Esophagus squamous epithelium (tissue), 5 donors: ENCODE measurements at regions not wholly inside any gene's neighbourhood (a gene's known extent, or its start where the extent isn't known, plus 50 kb on each side); places are given as distances from the start of the nearest gene placed in this dataset.

ENCODE experiments used
- DNase-seq: peaks from one replicate; lab custom pipeline; 2025; lab: John Stamatoyannopoulos, UW
- H3K27ac ChIP-seq, 4 donors: fragments of 200-600 bp; sonication (generic); one replicate each; pipeline ENCODE4 v1.5.1; 2016 to 2019; ENCODE audit warnings: mild to moderate bottlenecking in 1 of 4
- H3K27me3 ChIP-seq, 4 donors: fragments of 200-600 bp; sonication (generic); 1 replicate in 3 of 4; 2 replicates in 1 of 4; pipeline versions ENCODE4 v1.5.1 to v1.6.0; 2017 to 2021; ENCODE audit warnings: antibody characterized with exemption in 1 of 4
- H3K36me3 ChIP-seq, 3 donors: fragments of 200-600 bp; sonication (generic); one replicate each; pipeline ENCODE4 v1.5.1; 2016 to 2019
- H3K4me1 ChIP-seq, 3 donors: fragments of 200-600 bp; sonication (generic); one replicate each; pipeline ENCODE4 v1.5.1; 2017 to 2019
- H3K4me3 ChIP-seq, 4 donors: fragments of 200-600 bp; sonication (generic); 1 replicate in 3 of 4; 2 replicates in 1 of 4; pipeline ENCODE4 v1.5.1; 2016 to 2019; ENCODE audit warnings: mild to moderate bottlenecking in 2 of 4, moderate library complexity in 1 of 4
- H3K9me3 ChIP-seq, 3 donors: fragments of 200-600 bp; sonication (generic); one replicate each; pipeline ENCODE4 v1.5.1; 2016 to 2019
- CTCF ChIP-seq, 6 experiments: fragments of 450-650 bp in 4 of 6; fragments of 200-600 bp in 2 of 6; sonication (generic) in 2 of 6; IDR thresholded peaks; one replicate each; pipeline ENCODE4 v1.5.1; 2016 to 2019; ENCODE audit warnings: antibody characterized with exemption in 6 of 6, mild to moderate bottlenecking in 4 of 6, moderate library complexity in 4 of 6
- POLR2A ChIP-seq, 4 donors: fragments of 450-650 bp; IDR thresholded peaks; one replicate each; pipeline ENCODE4 v1.6.1; 2017; ENCODE audit warnings: antibody characterized with exemption in 4 of 4, mild to moderate bottlenecking in 4 of 4, moderate library complexity in 3 of 4
- WGBS, 2 donors: methylation state at CpG; one replicate each; pipeline ENCODE4 v1.1.5; 2018; 5-methylcytosine and 5-hydroxymethylcytosine counted together
- intact Hi-C: fragments of 100-400 bp; cut with DNase I; formaldehyde crosslinking; loops from one replicate; pipeline ENCODE4 v1.15.0; 2022
- donor health status: DM: yes; HTN: yes; CAD: no.

GRCh38 chr3:72487946-72488737 is 360.1 kb downstream of the SHQ1 start:
- H3K36me3 ChIP-seq = no peaks in the 10 kb centered on the region
- H3K9me3 ChIP-seq = no peaks in the 10 kb centered on the region
- peaks cover 0 to 37% (median 17%) of the 10 kb centered on the region in 3 donors for H3K4me1 ChIP-seq
- peak overlapping the region in 2 of 4 donors; percentile 12 to 40 for H3K27ac ChIP-seq
- no peak overlapping the region for H3K4me3 ChIP-seq
- no peaks in the 10 kb centered on the region for H3K27me3 ChIP-seq
- WGBS, 2 donors = 82 to 88% methylated on average over 9 of the region's 9 CpGs
- DNase-seq = no peak
- intact Hi-C loops = no loop called here
- TF ChIP-seq CTCF (IDR thresholded peaks at IDR 0.05) (no peak), POLR2A (IDR thresholded peaks at IDR 0.05) (no peak)

DNA sequence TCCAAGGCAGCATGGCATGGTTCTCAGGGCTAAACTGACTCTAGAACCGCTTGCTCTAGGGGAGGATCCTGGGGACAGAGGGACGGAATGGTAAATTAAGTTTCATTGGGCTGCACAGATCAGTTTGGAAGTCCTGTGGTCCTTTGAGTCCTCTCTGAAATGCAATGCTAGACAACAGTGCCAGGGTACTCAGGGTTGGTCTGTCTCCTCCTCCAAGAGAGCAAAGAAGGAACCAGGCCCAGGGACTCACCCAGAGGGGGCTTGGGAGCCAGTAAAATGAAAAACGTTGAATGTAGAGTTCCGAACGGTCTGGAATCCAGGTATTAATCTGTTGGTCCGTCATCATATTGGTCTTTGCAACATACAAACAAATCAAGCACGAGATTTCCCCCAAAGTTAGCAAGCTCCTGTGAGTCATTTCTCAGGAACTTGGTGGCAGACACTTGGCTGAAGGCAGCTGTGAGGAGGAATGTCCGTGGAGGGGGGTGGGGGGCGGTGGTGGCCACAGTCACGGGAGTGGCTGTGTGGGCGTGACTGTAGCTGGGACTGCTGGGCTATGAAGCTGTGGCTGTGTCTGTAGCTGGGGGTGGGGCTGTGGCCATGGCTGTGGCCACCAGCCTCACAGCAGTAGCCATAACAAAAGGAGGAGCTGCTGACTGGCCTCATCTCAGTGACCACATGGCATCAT is 361.0 kb downstream of the SHQ1 start:
- no peaks in the 10 kb centered on the region for H3K9me3 ChIP-seq
- H3K27me3 ChIP-seq = no peaks in the 10 kb centered on the region
- no peaks in the 10 kb centered on the region for H3K36me3 ChIP-seq
- H3K27ac ChIP-seq = peak overlapping the region in 2 of 4 donors; percentile 12 to 40
- no peak overlapping the region for H3K4me3 ChIP-seq
- TF ChIP-seq CTCF (IDR thresholded peaks at IDR 0.05) (no peak), POLR2A (IDR thresholded peaks at IDR 0.05) (no peak)
- no peak for DNase-seq
- peaks cover 0 to 41% (median 19%) of the 10 kb centered on the region in 3 donors for H3K4me1 ChIP-seq
- intact Hi-C loops = no loop called here
- WGBS, 2 donors = 34 to 39% methylated on average over 10 to 11 of the region's 11 CpGs

DNA sequence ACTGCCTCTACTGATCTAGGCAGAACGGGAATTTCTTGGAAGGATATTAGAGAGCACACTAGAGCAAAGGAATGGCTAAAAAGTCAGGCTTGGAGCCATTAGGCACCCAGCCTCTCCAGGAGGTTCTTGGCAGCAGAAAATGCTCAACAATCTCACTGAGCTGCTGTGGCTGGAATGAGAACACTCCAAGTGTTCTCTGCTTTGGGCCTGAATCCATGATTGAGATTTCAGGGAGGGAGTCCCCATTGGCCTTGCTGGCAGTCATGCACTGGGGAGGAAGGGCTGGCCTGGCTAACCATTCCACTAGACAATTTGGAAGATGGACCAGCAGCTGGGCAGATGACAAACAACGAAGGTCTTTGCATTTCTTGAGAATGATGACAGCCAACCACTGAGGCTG is 362.6 kb downstream of the SHQ1 start:
- Histone ChIP-seq H3K36me3 (no peaks in the 10 kb centered on the region), H3K9me3 (no peaks in the 10 kb centered on the region), H3K27me3 (no peaks in the 10 kb centered on the region), H3K4me3 (no peak overlapping the region), H3K27ac (no peak overlapping the region), H3K4me1 (peaks cover 0 to 39% (median 15%) of the 10 kb centered on the region in 3 donors)
- intact Hi-C loops = no loop called here
- 64 to 81% methylated on average over 2 of the region's 2 CpGs for WGBS, 2 donors
- DNase-seq = no peak
- no peak for TF ChIP-seq POLR2A (IDR thresholded peaks at IDR 0.05)
- TF ChIP-seq CTCF (IDR thresholded peaks at IDR 0.05) = no peak

- Histone ChIP-seq H3K9me3 (no peaks in the 10 kb centered on the region), H3K27ac (no peak overlapping the region), H3K27me3 (no peaks in the 10 kb centered on the region), H3K4me3 (no peak overlapping the region), H3K36me3 (no peaks in the 10 kb centered on the region), H3K4me1 (peaks cover 0 to 39% (median 15%) of the 10 kb centered on the region in 3 donors)
- DNase-seq = no peak
- no peak for TF ChIP-seq POLR2A (IDR thresholded peaks at IDR 0.05)
- no peak for TF ChIP-seq CTCF (IDR thresholded peaks at IDR 0.05)
- 80 to 85% methylated on average over 3 of the region's 3 CpGs for WGBS, 2 donors
- intact Hi-C loops = no loop called here
Measured at GRCh38 chr3:72483554-72484104, 364.6 kb downstream of the SHQ1 start.
